PC-3 (cell line): ENCODE measurements at regions not wholly inside any gene's neighbourhood (a gene's known extent, or its start where the extent isn't known, plus 50 kb on each side); places are given as distances from the start of the nearest gene placed in this dataset.

Experiments used
- ATAC-seq: fragments of 200-7000 bp; cut with Tn5 transposase; 2 replicates; pipeline ENCODE4 v1.9.1; 2020; ENCODE audit warnings: mild to moderate bottlenecking, moderate library complexity
- BruUV-seq: library from RNA; stranded (reverse); fragments of 400-500 nt; replicated peaks from 2 replicates; lab custom pipeline; 2021; lab: Mats Ljungman, UMichigan
- CTCF ChIA-PET: fragments of 300-600 bp; sonication (Branson Sonifier 250); formaldehyde crosslinking; loops from one replicate; lab custom pipeline; 2022; ENCODE audit warnings: antibody characterized with exemption; lab: Charles Lee
- POLR2A ChIA-PET: fragments of 300-600 bp; sonication (Branson Sonifier 250); formaldehyde crosslinking; loops from one replicate; lab custom pipeline; 2022; ENCODE audit warnings: antibody characterized with exemption; ENCODE audit not compliant: unreplicated experiment; lab: Charles Lee
- DNase-seq: peaks from one replicate; pipeline ENCODE4 v3.0.0-alpha.2; 2015
- H2AFZ ChIP-seq: fragments of 300-600 bp; sonication (generic); 2 replicates; pipeline ENCODE4 v1.6.0; 2016; ENCODE audit warnings: antibody characterized with exemption, low read length
- H3F3A ChIP-seq: fragments of 300-600 bp; sonication (generic); one replicate; pipeline ENCODE4 v1.6.0; 2017; ENCODE audit warnings: antibody characterized with exemption, low read length, control low read depth, mild to moderate bottlenecking; ENCODE audit not compliant: unreplicated experiment
- H3K27ac ChIP-seq: fragments of 300-600 bp; sonication (generic); 2 replicates; pipeline ENCODE4 v1.5.1; 2016; ENCODE audit warnings: mild to moderate bottlenecking, low read length
- H3K27me3 ChIP-seq: fragments of 300-600 bp; sonication (generic); 2 replicates; pipeline ENCODE4 v1.6.1; 2016; ENCODE audit warnings: low read length, mixed read lengths
- H3K36me3 ChIP-seq: fragments of 300-600 bp; sonication (generic); 2 replicates; pipeline ENCODE4 v1.6.1; 2016; ENCODE audit warnings: low read depth, mixed run types, low read length, mixed read lengths
- H3K4me1 ChIP-seq: fragments of 300-600 bp; sonication (generic); 2 replicates; pipeline ENCODE4 v1.5.1; 2016; ENCODE audit warnings: low read length; ENCODE audit not compliant: insufficient read depth
- H3K4me2 ChIP-seq: fragments of 300-600 bp; sonication (generic); 2 replicates; pipeline ENCODE4 v1.6.0; 2016; ENCODE audit warnings: low read length
- H3K4me3 ChIP-seq: fragments of 300-600 bp; sonication (generic); 2 replicates; pipeline ENCODE4 v1.5.1; 2016; ENCODE audit warnings: mild to moderate bottlenecking, low read length, mixed read lengths
- H3K79me2 ChIP-seq: fragments of 300-600 bp; sonication (generic); 2 replicates; pipeline ENCODE4 v1.6.1; 2017; ENCODE audit warnings: low read length, mixed read lengths
- H3K9ac ChIP-seq: fragments of 300-600 bp; sonication (generic); 2 replicates; pipeline ENCODE4 v1.6.0; 2016; ENCODE audit warnings: mild to moderate bottlenecking, low read length
- H3K9me2 ChIP-seq: fragments of 300-600 bp; sonication (generic); replicated peaks from 2 replicates; pipeline ENCODE4 v1.6.1; 2016; ENCODE audit warnings: mixed run types, low read length, mixed read lengths
- H3K9me3 ChIP-seq: fragments of 300-600 bp; sonication (generic); 2 replicates; pipeline ENCODE4 v1.6.1; 2016; ENCODE audit warnings: low read length, mixed read lengths
- H4K20me1 ChIP-seq: fragments of 300-600 bp; sonication (generic); 2 replicates; pipeline ENCODE4 v1.6.1; 2016; ENCODE audit warnings: low read length, mixed read lengths
- CTCF ChIP-seq: fragments of 300-600 bp; sonication (generic); conservative IDR thresholded peaks from 2 replicates; pipeline ENCODE4 v1.5.1; 2017; ENCODE audit warnings: antibody characterized with exemption, low read depth, mild to moderate bottlenecking, low read length
- EZH2 ChIP-seq: fragments of 300-600 bp; sonication (generic); IDR thresholded peaks from one replicate; pipeline ENCODE4 v1.6.1; 2017; ENCODE audit warnings: antibody characterized with exemption, mild to moderate bottlenecking, low read length; ENCODE audit not compliant: unreplicated experiment
- EZH2phosphoT487 ChIP-seq: fragments of 300-600 bp; sonication (generic); IDR thresholded peaks from 2 replicates; pipeline ENCODE4 v1.6.1; 2018; ENCODE audit warnings: mild to moderate bottlenecking, antibody characterized with exemption, low read length, borderline replicate concordance
- intact Hi-C: fragments of 100-400 bp; cut with micrococcal nuclease; formaldehyde crosslinking; loops from 2 replicates; pipeline ENCODE4 v1.9.0; 2023

GRCh38 chr2:41719756-41720155, 328.1 kb upstream of the PKDCC start:
- TF ChIP-seq CTCF (no peak), EZH2phosphoT487 (no peak), EZH2 (no peak)
- ATAC-seq (no peak), DNase-seq (no peak)
- POLR2A ChIA-PET, result no interaction called here
- no peaks in the 10 kb centered on the region for H3K36me3 ChIP-seq
- H3K27ac ChIP-seq, result no peak overlapping the region
- H3K79me2 ChIP-seq, result no peaks in the 10 kb centered on the region
- H2AFZ ChIP-seq, result no peak overlapping the region
- intact Hi-C loops, result no loop called here
- H3K4me1 ChIP-seq, result no peaks in the 10 kb centered on the region
- no peaks in the 10 kb centered on the region for H3K9me3 ChIP-seq
- H3K4me3 ChIP-seq, result no peak overlapping the region
- no peak overlapping the region for H3K4me2 ChIP-seq
- H3K9me2 ChIP-seq, result no peaks in the 10 kb centered on the region
- no peaks in the 10 kb centered on the region for H3F3A ChIP-seq
- no peak overlapping the region for H3K9ac ChIP-seq
- no peaks in the 10 kb centered on the region for H4K20me1 ChIP-seq
- CTCF ChIA-PET, result no interaction called here
- no TSS peak for BruUV-seq
- H3K27me3 ChIP-seq, result peaks cover 5% of the 10 kb centered on the region; the same call in 1 of the 2 replicates

DNA sequence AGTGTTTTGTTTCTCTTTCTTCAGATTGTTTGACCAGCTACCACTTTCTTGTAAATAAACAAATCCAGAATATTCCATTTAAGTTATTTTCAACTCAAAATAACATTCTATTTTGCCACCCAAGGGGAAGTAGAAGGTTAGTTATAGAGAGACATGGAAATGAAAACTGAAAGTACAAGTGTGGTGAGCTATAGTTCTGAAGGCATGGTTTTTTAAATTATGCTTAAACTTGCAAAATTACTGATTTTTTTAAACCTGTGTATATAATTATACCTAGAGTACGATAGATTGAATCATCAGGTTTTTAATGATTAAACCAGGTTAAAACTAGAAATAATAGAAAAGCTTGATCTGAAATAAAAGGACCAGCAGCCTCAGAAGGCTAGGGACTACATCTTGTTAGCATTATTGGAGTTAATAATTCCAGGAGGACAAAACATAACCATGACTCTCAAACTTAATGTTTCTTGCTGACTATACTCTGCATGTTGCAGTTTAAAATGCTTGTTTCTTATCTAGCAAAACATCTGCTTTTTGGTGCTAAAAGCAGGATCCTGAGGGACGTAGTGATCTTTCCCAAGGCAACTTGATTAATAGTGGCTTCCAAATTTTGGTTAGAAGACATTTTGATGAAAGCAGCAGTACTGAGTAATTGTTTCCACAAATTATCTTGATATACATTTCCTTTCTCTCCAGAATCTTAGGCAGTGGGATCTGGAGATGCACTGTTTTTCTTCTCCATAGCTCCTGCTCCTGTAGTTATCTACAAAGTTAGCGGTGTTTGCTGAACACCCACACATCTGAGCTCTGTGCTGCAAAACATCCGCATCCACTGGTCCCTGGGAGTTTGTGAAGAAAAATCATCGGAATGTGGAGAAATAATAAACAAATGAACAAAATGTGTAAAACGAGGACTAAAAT, 327.2 kb upstream of the PKDCC start:
- H3K4me2 ChIP-seq, result no peak overlapping the region
- no peak overlapping the region for H3K4me3 ChIP-seq
- no peaks in the 10 kb centered on the region for H3K36me3 ChIP-seq
- H2AFZ ChIP-seq, result no peak overlapping the region
- no peaks in the 10 kb centered on the region for H3K9me2 ChIP-seq
- ChIA-PET CTCF (no interaction called here), POLR2A (no interaction called here)
- no peak overlapping the region for H3K9ac ChIP-seq
- intact Hi-C loops, result no loop called here
- peaks cover 5% of the 10 kb centered on the region; the same call in 1 of the 2 replicates for H3K27me3 ChIP-seq
- no peak for TF ChIP-seq CTCF
- TF ChIP-seq EZH2, result no peak
- no peak for TF ChIP-seq EZH2phosphoT487
- H3K4me1 ChIP-seq, result no peaks in the 10 kb centered on the region
- H3K9me3 ChIP-seq, result no peaks in the 10 kb centered on the region
- H3K27ac ChIP-seq, result no peak overlapping the region
- no peaks in the 10 kb centered on the region for H4K20me1 ChIP-seq
- DNase-seq, result no peak
- ATAC-seq, result no peak
- H3K79me2 ChIP-seq, result no peaks in the 10 kb centered on the region
- no peaks in the 10 kb centered on the region for H3F3A ChIP-seq
- no TSS peak for BruUV-seq
